Activated CD4-positive, alpha-beta T cell treated with anti-CD3 and anti-CD28 coated beads for 48 hours (primary cell): ENCODE measurements at regions not wholly inside any gene's neighbourhood (a gene's known extent, or its start where the extent isn't known, plus 50 kb on each side); places are given as distances from the start of the nearest gene placed in this dataset.
A peak's percentile ranks its signal among the peaks of the same experiment; 100 is the strongest.

Experiments
- DNase-seq: peaks from one replicate; pipeline ENCODE4 v3.0.0-alpha.2; 2020

DNA sequence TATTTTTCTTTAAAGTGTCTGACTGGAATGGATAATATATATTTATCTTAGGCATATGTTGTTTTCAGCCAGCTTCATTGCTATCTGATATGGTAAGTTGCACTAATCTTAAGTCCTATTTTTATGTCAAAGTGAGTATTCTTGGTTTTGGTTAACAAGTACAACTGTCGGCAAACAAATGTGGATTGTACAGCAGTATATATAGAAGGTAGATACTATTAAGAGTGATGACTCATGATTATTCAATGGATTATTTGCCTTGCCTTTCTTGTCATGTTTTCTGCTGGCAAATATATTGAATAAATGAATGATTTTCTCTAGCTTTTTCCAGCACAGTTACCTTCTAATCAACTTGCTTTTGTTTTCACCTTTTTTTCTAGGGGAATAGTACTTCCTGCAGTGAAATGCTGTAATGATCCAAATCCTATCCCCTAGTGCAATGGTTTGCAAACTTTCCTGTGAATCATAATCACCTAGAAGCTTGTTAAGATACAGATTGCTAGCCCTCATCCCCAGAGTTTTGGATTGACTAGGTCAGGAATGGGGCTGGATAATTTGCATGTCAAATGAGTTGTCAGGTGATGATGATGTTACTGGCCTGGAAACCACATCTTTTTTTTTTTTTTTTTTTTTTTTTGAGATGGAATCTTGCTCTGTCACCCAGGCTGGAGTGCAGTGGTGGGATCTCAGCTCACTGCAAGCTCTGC, 60.8 kb upstream of the ARRDC3 start:
- no peak for DNase-seq

DNA sequence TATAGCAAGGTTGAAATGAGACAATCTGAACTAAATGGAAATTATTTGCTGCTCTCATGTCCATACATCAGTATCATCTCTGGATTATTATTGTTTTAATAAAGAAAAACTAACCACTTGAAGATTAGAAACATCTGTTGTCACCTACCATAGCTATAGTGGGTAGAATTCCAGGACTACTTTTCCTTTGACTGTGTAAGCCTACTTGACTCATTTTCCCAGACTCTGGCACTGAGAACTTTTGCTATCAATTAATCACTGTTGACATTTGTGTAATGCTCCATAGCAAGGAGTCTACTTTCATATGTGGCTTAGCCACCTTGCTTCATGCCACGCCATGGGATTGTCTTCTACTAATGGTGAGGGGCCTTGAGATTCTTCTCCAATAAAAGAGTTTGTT, 59.9 kb upstream of the ARRDC3 start:
- no peak for DNase-seq

DNA sequence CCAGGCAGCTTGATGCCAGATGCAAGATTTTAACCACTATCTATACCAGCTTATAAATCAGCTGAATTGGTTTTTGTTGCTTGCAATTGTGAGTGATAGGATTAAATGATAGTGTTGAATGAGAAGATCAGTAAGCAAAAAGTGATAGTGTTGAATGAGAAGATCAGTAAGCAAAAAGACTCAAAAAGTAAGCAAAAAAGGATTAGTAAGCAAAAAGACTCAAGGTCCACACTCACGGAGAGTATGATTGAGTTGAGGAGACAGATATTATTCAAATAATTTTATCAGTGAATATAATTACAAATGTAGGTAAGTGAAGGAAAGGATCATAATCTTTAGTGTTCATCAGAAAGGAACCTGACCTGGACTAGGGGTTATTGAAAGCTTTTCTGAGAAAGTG, 58.0 kb upstream of the ARRDC3 start:
- no peak for DNase-seq

DNA sequence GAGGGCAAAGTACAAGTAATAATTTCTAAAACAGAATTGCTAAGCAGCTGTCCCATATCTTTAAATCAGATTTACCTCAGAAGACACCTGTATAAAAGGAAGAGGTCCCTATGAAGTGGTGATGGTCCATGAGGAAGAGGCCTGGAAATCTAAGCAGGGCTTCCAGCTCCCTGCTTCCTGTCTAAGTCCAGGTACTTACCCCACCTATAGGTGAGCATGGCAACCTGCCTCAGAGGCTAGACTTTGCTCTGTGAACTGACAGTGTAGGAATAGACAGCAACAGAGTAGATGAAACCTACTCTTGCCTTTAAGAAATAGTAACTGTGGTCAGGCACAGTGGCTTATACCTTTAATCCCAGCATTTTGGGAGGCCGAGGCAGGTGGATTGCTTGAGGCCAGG, 55.8 kb upstream of the ARRDC3 start:
- no peak for DNase-seq

DNA sequence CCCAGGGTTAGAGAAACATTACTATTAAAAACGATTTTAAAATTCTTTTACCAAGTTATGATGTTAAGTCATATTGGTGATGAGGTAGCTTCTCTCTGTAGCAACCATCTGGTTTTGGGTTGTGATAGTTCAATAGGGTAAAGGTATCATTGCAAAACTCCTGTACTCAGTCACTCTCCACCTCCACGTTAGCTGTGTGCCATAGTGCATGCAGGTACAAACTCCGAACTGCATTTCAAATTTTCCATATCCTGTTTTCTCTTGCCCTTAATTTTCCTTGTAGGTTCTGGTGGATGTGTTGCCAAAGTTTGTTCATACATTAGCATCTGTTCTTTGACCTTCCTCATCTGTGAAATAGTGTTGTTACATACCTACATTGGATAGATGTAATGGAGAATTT, 53.1 kb upstream of the ARRDC3 start:
- no peak for DNase-seq

DNA sequence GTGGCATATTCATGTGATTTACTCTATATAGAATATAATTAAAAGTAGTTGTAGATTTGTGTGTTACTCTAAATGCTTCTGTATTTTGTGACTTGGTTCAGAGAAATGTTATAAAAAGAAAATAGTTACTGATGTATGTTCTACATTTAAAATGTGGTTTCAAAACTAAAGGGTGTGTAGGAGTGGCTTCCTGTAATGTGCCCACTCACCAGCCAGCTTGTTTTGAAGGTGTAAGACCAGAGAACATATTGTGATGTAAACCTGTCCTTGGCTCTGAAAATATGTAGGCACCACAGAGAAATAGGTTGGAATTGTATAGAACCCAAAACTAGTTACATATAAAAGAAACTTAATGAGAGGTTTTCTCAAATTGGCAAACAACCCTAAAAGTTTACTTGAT, 51.2 kb upstream of the ARRDC3 start:
- DNase-seq, result peak; percentile 8

DNA sequence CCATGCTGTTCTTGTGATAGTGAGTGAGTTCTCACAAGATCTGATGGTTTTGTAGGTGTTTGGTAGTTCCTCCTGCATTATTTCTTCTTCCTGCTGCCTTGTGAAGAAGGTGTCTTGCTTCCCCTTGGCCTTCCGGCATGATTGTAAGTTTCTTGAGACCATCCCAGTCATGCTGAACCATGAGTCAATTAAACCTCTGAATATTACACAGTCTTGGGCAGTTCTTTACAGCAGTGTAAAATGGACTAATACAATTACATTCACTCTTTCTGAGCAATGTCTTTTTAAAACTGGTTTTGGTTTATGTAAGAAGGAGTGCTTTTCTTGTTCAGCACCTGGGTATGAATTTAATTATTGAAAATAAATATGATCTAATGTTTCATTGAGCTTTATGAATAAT, 50.7 kb upstream of the ARRDC3 start:
- DNase-seq, result no peak
